Upper lobe of left lung (tissue), 6 donors: ENCODE measurements at regions not wholly inside any gene's neighbourhood (a gene's known extent, or its start where the extent isn't known, plus 50 kb on each side); places are given as distances from the start of the nearest gene placed in this dataset.

Source experiments
- ATAC-seq, 2 donors: fragments of 200-7000 bp; cut with Tn5 transposase; one replicate each; pipeline ENCODE4 v1.9.1; 2022; ENCODE audit warnings: mild to moderate bottlenecking in 2 of 2, moderate library complexity in 2 of 2; ENCODE audit not compliant: low FRiP score in 2 of 2
- DNase-seq, 2 donors: peaks; one replicate each; pipeline ENCODE4 v3.0.0-alpha.2; 2019 to 2020
- H3K27ac ChIP-seq, 4 donors: fragments of 200-600 bp; sonication (generic); one replicate each; pipeline ENCODE4 v1.5.1; 2016 to 2019
- H3K27me3 ChIP-seq, 4 donors: fragments of 200-600 bp; sonication (generic); one replicate each; pipeline ENCODE4 v1.5.1; 2017 to 2019
- H3K36me3 ChIP-seq, 4 donors: fragments of 200-600 bp; sonication (generic); one replicate each; pipeline ENCODE4 v1.5.1; 2016 to 2019
- H3K4me1 ChIP-seq, 4 donors: fragments of 200-600 bp; sonication (generic); one replicate each; pipeline ENCODE4 v1.5.1; 2018 to 2019
- H3K4me3 ChIP-seq, 4 donors: fragments of 200-600 bp; sonication (generic); one replicate each; pipeline ENCODE4 v1.5.1; 2017 to 2019; ENCODE audit warnings: mild to moderate bottlenecking in 2 of 4, moderate library complexity in 1 of 4
- H3K9me3 ChIP-seq, 4 donors: fragments of 200-600 bp; sonication (generic); one replicate each; pipeline ENCODE4 v1.5.1; 2018 to 2019
- CTCF ChIP-seq, 6 experiments: fragments of 450-650 bp in 4 of 6; fragments of 200-600 bp in 2 of 6; sonication (generic) in 2 of 6; IDR thresholded peaks; one replicate each; pipeline ENCODE4 v1.5.1; 2016 to 2019; ENCODE audit warnings: antibody characterized with exemption in 6 of 6
- EP300 ChIP-seq, 4 donors: sonication (generic); formaldehyde crosslinking; IDR thresholded peaks; one replicate each; pipeline ENCODE4 v1.5.1; 2017; ENCODE audit warnings: antibody characterized with exemption in 4 of 4, control low read depth in 2 of 4
- POLR2A ChIP-seq, 4 donors: fragments of 450-650 bp; IDR thresholded peaks; one replicate each; pipeline ENCODE4 v1.5.1; 2016 to 2017; ENCODE audit warnings: antibody characterized with exemption in 4 of 4, mild to moderate bottlenecking in 2 of 4
- POLR2AphosphoS5 ChIP-seq, 2 donors: sonication (generic); formaldehyde crosslinking; IDR thresholded peaks; one replicate each; pipeline ENCODE4 v1.5.1; 2017; ENCODE audit warnings: antibody characterized with exemption in 2 of 2
- WGBS, 2 donors: methylation state at CpG; one replicate each; pipeline ENCODE4 v1.1.5; 2017 to 2018; 5-methylcytosine and 5-hydroxymethylcytosine counted together
- donor health status: DM: no; HTN: no; CAD: no; lungs with moderate emphysema.
- donor health status: DM: no; HTN: yes; CAD: no; lungs with severe emphysema.

GRCh38 chr10:10313149-10313835, 704.4 kb upstream of the CELF2 start:
- ATAC-seq = no peak

GRCh38 chr10:10314626-10315025, 703.0 kb upstream of the CELF2 start:
- ATAC-seq (no peak), DNase-seq (no peak)
- Histone ChIP-seq H3K9me3 (no peaks in the 10 kb centered on the region), H3K4me3 (no peak overlapping the region), H3K27ac (no peak overlapping the region), H3K4me1 (no peaks in the 10 kb centered on the region), H3K36me3 (no peaks in the 10 kb centered on the region), H3K27me3 (no peaks in the 10 kb centered on the region)
- no peak for TF ChIP-seq CTCF (IDR thresholded peaks at IDR 0.05)
- no peak for TF ChIP-seq POLR2AphosphoS5 (IDR thresholded peaks at IDR 0.05)
- TF ChIP-seq POLR2A (IDR thresholded peaks at IDR 0.05) = no peak
- no peak for TF ChIP-seq EP300 (IDR thresholded peaks at IDR 0.05)
- 82 to 84% methylated on average over 2 of the region's 2 CpGs for WGBS, 2 donors

More at GRCh38 chr10:10313149-10313835, 704.4 kb upstream of the CELF2 start:
- H3K4me3 ChIP-seq = no peak overlapping the region
- no peaks in the 10 kb centered on the region for H3K27me3 ChIP-seq
- no peaks in the 10 kb centered on the region for H3K4me1 ChIP-seq
- no peaks in the 10 kb centered on the region for H3K36me3 ChIP-seq
- H3K27ac ChIP-seq = no peak overlapping the region
- WGBS, 2 donors = 44 to 52% methylated on average over 3 of the region's 3 CpGs
- no peak for DNase-seq
- TF ChIP-seq POLR2A (IDR thresholded peaks at IDR 0.05) = no peak
- TF ChIP-seq CTCF (IDR thresholded peaks at IDR 0.05) = no peak
- no peak for TF ChIP-seq EP300 (IDR thresholded peaks at IDR 0.05)
- TF ChIP-seq POLR2AphosphoS5 (IDR thresholded peaks at IDR 0.05) = no peak
- H3K9me3 ChIP-seq = no peaks in the 10 kb centered on the region

- 74 to 100% methylated on average over 1 of the region's 1 CpG for WGBS, 2 donors
- no peaks in the 10 kb centered on the region for H3K4me1 ChIP-seq
- DNase-seq (no peak), ATAC-seq (no peak)
- TF ChIP-seq POLR2AphosphoS5 (IDR thresholded peaks at IDR 0.05) = no peak
- no peak for TF ChIP-seq CTCF (IDR thresholded peaks at IDR 0.05)
- H3K27ac ChIP-seq = no peak overlapping the region
- no peaks in the 10 kb centered on the region for H3K27me3 ChIP-seq
- H3K36me3 ChIP-seq = no peaks in the 10 kb centered on the region
- H3K9me3 ChIP-seq = no peaks in the 10 kb centered on the region
- no peak overlapping the region for H3K4me3 ChIP-seq
These were observed 701.7 kb upstream of the CELF2 start for GRCh38 chr10:10315989-10316388.

- no peak for ATAC-seq
- TF ChIP-seq POLR2A (IDR thresholded peaks at IDR 0.05) = no peak
- no peak for TF ChIP-seq CTCF (IDR thresholded peaks at IDR 0.05)
- TF ChIP-seq POLR2AphosphoS5 (IDR thresholded peaks at IDR 0.05) = no peak
- no peak for TF ChIP-seq EP300 (IDR thresholded peaks at IDR 0.05)
- Histone ChIP-seq H3K27ac (no peak overlapping the region), H3K27me3 (no peaks in the 10 kb centered on the region), H3K9me3 (no peaks in the 10 kb centered on the region), H3K4me1 (no peaks in the 10 kb centered on the region), H3K36me3 (no peaks in the 10 kb centered on the region), H3K4me3 (no peak overlapping the region)
- 80 to 92% methylated on average over 1 of the region's 1 CpG for WGBS, 2 donors
- DNase-seq = no peak
These were observed 700.5 kb upstream of the CELF2 start for GRCh38 chr10:10317151-10317550.

GRCh38 chr10:10318856-10319255, 698.8 kb upstream of the CELF2 start:
- Histone ChIP-seq H3K27ac (no peak overlapping the region), H3K27me3 (no peaks in the 10 kb centered on the region), H3K4me3 (no peak overlapping the region), H3K9me3 (no peaks in the 10 kb centered on the region), H3K4me1 (no peaks in the 10 kb centered on the region), H3K36me3 (no peaks in the 10 kb centered on the region)
- ATAC-seq (no peak), DNase-seq (no peak)
- TF ChIP-seq POLR2A (IDR thresholded peaks at IDR 0.05) (no peak), POLR2AphosphoS5 (IDR thresholded peaks at IDR 0.05) (no peak), EP300 (IDR thresholded peaks at IDR 0.05) (no peak), CTCF (IDR thresholded peaks at IDR 0.05) (no peak)
- WGBS, 2 donors = 67 to 79% methylated on average over 1 of the region's 1 CpG
